Upper lobe of left lung (tissue), 6 donors: ENCODE measurements at regions not wholly inside any gene's neighbourhood (a gene's known extent, or its start where the extent isn't known, plus 50 kb on each side); places are given as distances from the start of the nearest gene placed in this dataset.
A peak's percentile ranks its signal among the peaks of the same experiment; 100 is the strongest.
"Not testable (repeated sequence)": the region's sequence is repeated elsewhere in the genome, so short reads cannot be mapped to it uniquely, and the experiment has no call there.

Source experiments
- ATAC-seq, 2 donors: fragments of 200-7000 bp; cut with Tn5 transposase; one replicate each; pipeline ENCODE4 v1.9.1; 2022; ENCODE audit warnings: mild to moderate bottlenecking in 2 of 2, moderate library complexity in 2 of 2; ENCODE audit not compliant: low FRiP score in 2 of 2
- DNase-seq, 2 donors: peaks; one replicate each; pipeline ENCODE4 v3.0.0-alpha.2; 2019 to 2020
- H3K27ac ChIP-seq, 4 donors: fragments of 200-600 bp; sonication (generic); one replicate each; pipeline ENCODE4 v1.5.1; 2016 to 2019
- H3K27me3 ChIP-seq, 4 donors: fragments of 200-600 bp; sonication (generic); one replicate each; pipeline ENCODE4 v1.5.1; 2017 to 2019
- H3K36me3 ChIP-seq, 4 donors: fragments of 200-600 bp; sonication (generic); one replicate each; pipeline ENCODE4 v1.5.1; 2016 to 2019
- H3K4me1 ChIP-seq, 4 donors: fragments of 200-600 bp; sonication (generic); one replicate each; pipeline ENCODE4 v1.5.1; 2018 to 2019
- H3K4me3 ChIP-seq, 4 donors: fragments of 200-600 bp; sonication (generic); one replicate each; pipeline ENCODE4 v1.5.1; 2017 to 2019; ENCODE audit warnings: mild to moderate bottlenecking in 2 of 4, moderate library complexity in 1 of 4
- H3K9me3 ChIP-seq, 4 donors: fragments of 200-600 bp; sonication (generic); one replicate each; pipeline ENCODE4 v1.5.1; 2018 to 2019
- CTCF ChIP-seq, 6 experiments: fragments of 450-650 bp in 4 of 6; fragments of 200-600 bp in 2 of 6; sonication (generic) in 2 of 6; IDR thresholded peaks; one replicate each; pipeline ENCODE4 v1.5.1; 2016 to 2019; ENCODE audit warnings: antibody characterized with exemption in 6 of 6
- EP300 ChIP-seq, 4 donors: sonication (generic); formaldehyde crosslinking; IDR thresholded peaks; one replicate each; pipeline ENCODE4 v1.5.1; 2017; ENCODE audit warnings: antibody characterized with exemption in 4 of 4, control low read depth in 2 of 4
- POLR2A ChIP-seq, 4 donors: fragments of 450-650 bp; IDR thresholded peaks; one replicate each; pipeline ENCODE4 v1.5.1; 2016 to 2017; ENCODE audit warnings: antibody characterized with exemption in 4 of 4, mild to moderate bottlenecking in 2 of 4
- POLR2AphosphoS5 ChIP-seq, 2 donors: sonication (generic); formaldehyde crosslinking; IDR thresholded peaks; one replicate each; pipeline ENCODE4 v1.5.1; 2017; ENCODE audit warnings: antibody characterized with exemption in 2 of 2
- WGBS, 2 donors: methylation state at CpG; one replicate each; pipeline ENCODE4 v1.1.5; 2017 to 2018; 5-methylcytosine and 5-hydroxymethylcytosine counted together
- donor health status: DM: no; HTN: no; CAD: no; lungs with moderate emphysema.
- donor health status: DM: no; HTN: yes; CAD: no; lungs with severe emphysema.

- Histone ChIP-seq H3K4me1 (peaks cover 5 to 9% (median 7%) of the 10 kb centered on the region in 4 donors), H3K9me3 (no peaks in the 10 kb centered on the region), H3K27ac (no peak overlapping the region), H3K4me3 (no peak overlapping the region), H3K36me3 (no peaks in the 10 kb centered on the region), H3K27me3 (no peaks in the 10 kb centered on the region)
- TF ChIP-seq POLR2AphosphoS5 (IDR thresholded peaks at IDR 0.05) (no peak), POLR2A (IDR thresholded peaks at IDR 0.05) (no peak), CTCF (IDR thresholded peaks at IDR 0.05) (no peak), EP300 (IDR thresholded peaks at IDR 0.05) (no peak)
- WGBS, 2 donors: 45 to 51% methylated on average over 3 of the region's 3 CpGs
- ATAC-seq (no peak), DNase-seq (no peak)
Observed at GRCh38 chr1:181185461-181185860, 97.0 kb downstream of the IER5 start.

- not testable (repeated sequence) for H3K27ac ChIP-seq, H3K36me3 ChIP-seq, H3K4me1 ChIP-seq, H3K27me3 ChIP-seq, DNase-seq, ATAC-seq, H3K4me3 ChIP-seq, H3K9me3 ChIP-seq
- 72% methylated on average over 4 of the region's 4 CpGs for WGBS, 2 donors
Observed at GRCh38 chr1:181186133-181186532, 97.6 kb downstream of the IER5 start.

GRCh38 chr1:181187337-181188126, 99.0 kb downstream of the IER5 start:
- Histone ChIP-seq H3K27me3 (no peaks in the 10 kb centered on the region), H3K27ac (no peak overlapping the region), H3K4me1 (peaks cover 5 to 9% (median 7%) of the 10 kb centered on the region in 4 donors), H3K4me3 (no peak overlapping the region), H3K9me3 (no peaks in the 10 kb centered on the region), H3K36me3 (no peaks in the 10 kb centered on the region)
- DNase-seq (no peak), ATAC-seq (no peak)
- TF ChIP-seq CTCF (IDR thresholded peaks at IDR 0.05) (no peak), POLR2AphosphoS5 (IDR thresholded peaks at IDR 0.05) (no peak), EP300 (IDR thresholded peaks at IDR 0.05) (no peak), POLR2A (IDR thresholded peaks at IDR 0.05) (no peak)
- 64 to 69% methylated on average over 7 of the region's 7 CpGs for WGBS, 2 donors

- TF ChIP-seq POLR2AphosphoS5 (IDR thresholded peaks at IDR 0.05) (no peak), POLR2A (IDR thresholded peaks at IDR 0.05) (no peak), EP300 (IDR thresholded peaks at IDR 0.05) (no peak), CTCF (IDR thresholded peaks at IDR 0.05) (no peak)
- Histone ChIP-seq H3K27me3 (no peaks in the 10 kb centered on the region), H3K9me3 (no peaks in the 10 kb centered on the region), H3K4me1 (peaks cover 5 to 9% (median 7%) of the 10 kb centered on the region in 4 donors), H3K4me3 (no peak overlapping the region), H3K36me3 (no peaks in the 10 kb centered on the region), H3K27ac (no peak overlapping the region)
- ATAC-seq: no peak
- DNase-seq: no peak
- WGBS, 2 donors: 84 to 91% methylated on average over 7 of the region's 7 CpGs
Observed at GRCh38 chr1:181189245-181189644, 100.7 kb downstream of the IER5 start.

- TF ChIP-seq POLR2AphosphoS5 (IDR thresholded peaks at IDR 0.05) (no peak), POLR2A (IDR thresholded peaks at IDR 0.05) (no peak), CTCF (IDR thresholded peaks at IDR 0.05) (peak; percentile 91 to 98 (median 95)), EP300 (IDR thresholded peaks at IDR 0.05) (no peak)
- Histone ChIP-seq H3K9me3 (no peaks in the 10 kb centered on the region), H3K27me3 (no peaks in the 10 kb centered on the region), H3K4me3 (peak overlapping the region in 2 of 4 donors; percentile 26 to 32), H3K4me1 (peaks cover 5 to 9% (median 7%) of the 10 kb centered on the region in 4 donors), H3K36me3 (no peaks in the 10 kb centered on the region), H3K27ac (no peak overlapping the region)
- ATAC-seq: peak; percentile 63 to 88
- WGBS, 2 donors: 12 to 17% methylated on average over 8 to 35 of the region's 40 CpGs
- peak; percentile 55 to 95 for DNase-seq
Observed at GRCh38 chr1:181189691-181190363, 101.3 kb downstream of the IER5 start.
